DOHH2 (cell line): ENCODE measurements at regions not wholly inside any gene's neighbourhood (a gene's known extent, or its start where the extent isn't known, plus 50 kb on each side); places are given as distances from the start of the nearest gene placed in this dataset.

Experiments used
- EZH2phosphoT487 ChIP-seq: fragments of 200-600 bp; sonication (generic); IDR thresholded peaks from 2 replicates; pipeline ENCODE4 v1.6.1; 2017; ENCODE audit warnings: borderline replicate concordance, mild to moderate bottlenecking, antibody characterized with exemption, low read length, moderate library complexity, mixed read lengths
- TF ChIP-seq, protein P1 (sequence below): fragments of 200-600 bp; sonication (generic); IDR thresholded peaks from one replicate; pipeline ENCODE4 v1.5.1; 2014; ENCODE audit warnings: antibody characterized with exemption, mild to moderate bottlenecking, low read depth, low read length; ENCODE audit not compliant: poor library complexity, severe bottlenecking

DNA sequence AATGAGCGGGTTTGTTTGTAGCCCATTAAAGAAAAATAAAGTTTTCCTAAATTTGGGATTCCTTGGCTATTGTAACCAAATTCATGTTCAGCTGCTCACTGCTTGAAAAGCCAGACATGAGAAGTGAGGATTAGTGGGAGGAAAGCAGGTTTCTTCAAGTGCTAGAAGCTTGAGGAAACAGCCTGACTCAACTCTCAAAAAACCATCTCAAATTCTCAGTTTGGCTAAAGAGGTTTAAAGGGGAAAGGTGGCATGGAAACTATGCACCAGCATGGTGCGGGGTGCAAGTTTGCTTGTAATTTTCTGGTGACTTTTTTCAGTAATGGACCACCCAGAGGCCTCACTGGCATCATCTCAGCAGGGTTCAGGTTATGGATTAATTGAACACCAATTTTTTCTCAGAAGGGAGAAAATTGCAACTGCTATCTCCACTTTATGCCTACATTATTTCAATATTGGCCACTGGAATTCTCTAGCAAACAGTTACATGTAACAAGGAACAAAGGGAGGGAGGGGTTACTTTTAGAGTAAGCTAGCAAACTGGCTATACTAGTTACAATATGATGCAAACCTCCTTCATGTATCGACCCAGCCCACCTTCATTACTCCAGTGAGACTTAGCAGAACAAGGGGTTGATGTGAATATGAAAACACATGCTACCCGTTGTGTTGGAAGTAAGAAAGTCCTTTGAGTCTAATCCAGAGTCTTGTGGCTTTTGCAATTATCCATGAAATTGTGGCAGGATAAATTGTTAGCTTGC lies 85.0 kb upstream of the IFNGR1 start:
- TF ChIP-seq, protein P1, sequence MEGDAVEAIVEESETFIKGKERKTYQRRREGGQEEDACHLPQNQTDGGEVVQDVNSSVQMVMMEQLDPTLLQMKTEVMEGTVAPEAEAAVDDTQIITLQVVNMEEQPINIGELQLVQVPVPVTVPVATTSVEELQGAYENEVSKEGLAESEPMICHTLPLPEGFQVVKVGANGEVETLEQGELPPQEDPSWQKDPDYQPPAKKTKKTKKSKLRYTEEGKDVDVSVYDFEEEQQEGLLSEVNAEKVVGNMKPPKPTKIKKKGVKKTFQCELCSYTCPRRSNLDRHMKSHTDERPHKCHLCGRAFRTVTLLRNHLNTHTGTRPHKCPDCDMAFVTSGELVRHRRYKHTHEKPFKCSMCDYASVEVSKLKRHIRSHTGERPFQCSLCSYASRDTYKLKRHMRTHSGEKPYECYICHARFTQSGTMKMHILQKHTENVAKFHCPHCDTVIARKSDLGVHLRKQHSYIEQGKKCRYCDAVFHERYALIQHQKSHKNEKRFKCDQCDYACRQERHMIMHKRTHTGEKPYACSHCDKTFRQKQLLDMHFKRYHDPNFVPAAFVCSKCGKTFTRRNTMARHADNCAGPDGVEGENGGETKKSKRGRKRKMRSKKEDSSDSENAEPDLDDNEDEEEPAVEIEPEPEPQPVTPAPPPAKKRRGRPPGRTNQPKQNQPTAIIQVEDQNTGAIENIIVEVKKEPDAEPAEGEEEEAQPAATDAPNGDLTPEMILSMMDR = no peak
- no peak for TF ChIP-seq EZH2phosphoT487
